ENCODE measurements at regions not wholly inside any gene's neighbourhood (a gene's known extent, or its start where the extent isn't known, plus 50 kb on each side); places are given as distances from the start of the nearest gene placed in this dataset.

GRCh38 chr17:14747603-14747950 lies 446.7 kb downstream of the HS3ST3B1 start:
- Histone ChIP-seq H3K56ac (ENCODE audit: low read length) (no peak overlapping the region), H2BK15ac (replicated peaks; ENCODE audit: low read depth) (no peak overlapping the region), H2AK5ac (ENCODE audit: low read length) (no peak overlapping the region), H4K8ac (ENCODE audit: low read depth, low read length) (no peak overlapping the region), H3K36me3 (ENCODE audit: control insufficient read depth, insufficient read depth, low read length) (no peaks in the 10 kb centered on the region), H2BK5ac (ENCODE audit: low read length) (no peak overlapping the region), H3K4me2 (ENCODE audit: low read length) (no peak overlapping the region), H3K27ac (ENCODE audit: low read depth, low read length) (no peak overlapping the region), H3K4me3 (ENCODE audit: low read length) (no peak overlapping the region), H4K5ac (ENCODE audit: low read length) (no peak overlapping the region), H3K4me1 (ENCODE audit: control insufficient read depth, low read depth, low read length) (no peaks in the 10 kb centered on the region), H3K27me3 (ENCODE audit: insufficient read depth, low read length, poor library complexity) (no peaks in the 10 kb centered on the region), H3K18ac (ENCODE audit: low read length) (no peak overlapping the region), H3K79me2 (ENCODE audit: control insufficient read depth, insufficient read depth, low read length) (no peaks in the 10 kb centered on the region), H3K23ac (ENCODE audit: low read length) (no peak overlapping the region), H3K79me1 (ENCODE audit: low read length) (no peaks in the 10 kb centered on the region), H3K9ac (ENCODE audit: low read length) (no peak overlapping the region), H2BK120ac (ENCODE audit: low read depth, low read length) (no peak overlapping the region), H3K4ac (ENCODE audit: low read depth, low read length) (no peak overlapping the region)
- DNase-seq = no peak
- no CpG with 5 or more reads among the region's 5 CpGs for WGBS (ENCODE audit: extremely low coverage, insufficient coverage, low lambda C conversion rate)

- H3K4me1 ChIP-seq (ENCODE audit: control insufficient read depth, low read depth, low read length) = no peaks in the 10 kb centered on the region
- DNase-seq = no peak
- no peaks in the 10 kb centered on the region for H3K79me1 ChIP-seq (ENCODE audit: low read length)
- H2BK15ac ChIP-seq (replicated peaks; ENCODE audit: low read depth) = no peak overlapping the region
- H3K27me3 ChIP-seq (ENCODE audit: insufficient read depth, low read length, poor library complexity) = no peaks in the 10 kb centered on the region
- H3K9ac ChIP-seq (ENCODE audit: low read length) = no peak overlapping the region
- no peak overlapping the region for H4K8ac ChIP-seq (ENCODE audit: low read depth, low read length)
- H3K36me3 ChIP-seq (ENCODE audit: control insufficient read depth, insufficient read depth, low read length) = no peaks in the 10 kb centered on the region
- no peak overlapping the region for H2BK120ac ChIP-seq (ENCODE audit: low read depth, low read length)
- H3K23ac ChIP-seq (ENCODE audit: low read length) = no peak overlapping the region
- no peaks in the 10 kb centered on the region for H3K79me2 ChIP-seq (ENCODE audit: control insufficient read depth, insufficient read depth, low read length)
- H4K5ac ChIP-seq (ENCODE audit: low read length) = no peak overlapping the region
- no peak overlapping the region for H3K18ac ChIP-seq (ENCODE audit: low read length)
- no peak overlapping the region for H3K56ac ChIP-seq (ENCODE audit: low read length)
- H3K27ac ChIP-seq (ENCODE audit: low read depth, low read length) = no peak overlapping the region
- no peak overlapping the region for H3K4me3 ChIP-seq (ENCODE audit: low read length)
- H2AK5ac ChIP-seq (ENCODE audit: low read length) = no peak overlapping the region
- WGBS (ENCODE audit: extremely low coverage, insufficient coverage, low lambda C conversion rate) = no CpG with 5 or more reads among the region's 8 CpGs
- no peak overlapping the region for H3K4me2 ChIP-seq (ENCODE audit: low read length)
- H2BK5ac ChIP-seq (ENCODE audit: low read length) = no peak overlapping the region
- no peak overlapping the region for H3K4ac ChIP-seq (ENCODE audit: low read depth, low read length)
Measured at GRCh38 chr17:14746822-14747602, 446.1 kb downstream of the HS3ST3B1 start.

GRCh38 chr17:14745541-14745940 lies 444.7 kb downstream of the HS3ST3B1 start:
- H2BK15ac ChIP-seq (replicated peaks; ENCODE audit: low read depth) = no peak overlapping the region
- no peak overlapping the region for H4K5ac ChIP-seq (ENCODE audit: low read length)
- no peaks in the 10 kb centered on the region for H3K79me2 ChIP-seq (ENCODE audit: control insufficient read depth, insufficient read depth, low read length)
- WGBS (ENCODE audit: extremely low coverage, insufficient coverage, low lambda C conversion rate) = no CpG with 5 or more reads among the region's 1 CpG
- no peak overlapping the region for H4K8ac ChIP-seq (ENCODE audit: low read depth, low read length)
- H3K4ac ChIP-seq (ENCODE audit: low read depth, low read length) = no peak overlapping the region
- H3K4me3 ChIP-seq (ENCODE audit: low read length) = no peak overlapping the region
- no peaks in the 10 kb centered on the region for H3K36me3 ChIP-seq (ENCODE audit: control insufficient read depth, insufficient read depth, low read length)
- H3K4me1 ChIP-seq (ENCODE audit: control insufficient read depth, low read depth, low read length) = no peaks in the 10 kb centered on the region
- DNase-seq = no peak
- no peak overlapping the region for H3K56ac ChIP-seq (ENCODE audit: low read length)
- H2BK120ac ChIP-seq (ENCODE audit: low read depth, low read length) = no peak overlapping the region
- H3K79me1 ChIP-seq (ENCODE audit: low read length) = no peaks in the 10 kb centered on the region
- H3K4me2 ChIP-seq (ENCODE audit: low read length) = no peak overlapping the region
- H3K18ac ChIP-seq (ENCODE audit: low read length) = no peak overlapping the region
- no peak overlapping the region for H2BK5ac ChIP-seq (ENCODE audit: low read length)
- H3K9ac ChIP-seq (ENCODE audit: low read length) = no peak overlapping the region
- no peak overlapping the region for H3K27ac ChIP-seq (ENCODE audit: low read depth, low read length)
- no peaks in the 10 kb centered on the region for H3K27me3 ChIP-seq (ENCODE audit: insufficient read depth, low read length, poor library complexity)
- H2AK5ac ChIP-seq (ENCODE audit: low read length) = no peak overlapping the region
- no peak overlapping the region for H3K23ac ChIP-seq (ENCODE audit: low read length)

GRCh38 chr17:14744761-14745473 lies 444.0 kb downstream of the HS3ST3B1 start:
- Histone ChIP-seq H3K23ac (ENCODE audit: low read length) (no peak overlapping the region), H3K56ac (ENCODE audit: low read length) (no peak overlapping the region), H3K79me1 (ENCODE audit: low read length) (no peaks in the 10 kb centered on the region), H2BK5ac (ENCODE audit: low read length) (no peak overlapping the region), H3K4me1 (ENCODE audit: control insufficient read depth, low read depth, low read length) (no peaks in the 10 kb centered on the region), H3K36me3 (ENCODE audit: control insufficient read depth, insufficient read depth, low read length) (no peaks in the 10 kb centered on the region), H4K5ac (ENCODE audit: low read length) (no peak overlapping the region), H3K27me3 (ENCODE audit: insufficient read depth, low read length, poor library complexity) (no peaks in the 10 kb centered on the region), H2AK5ac (ENCODE audit: low read length) (no peak overlapping the region), H3K4ac (ENCODE audit: low read depth, low read length) (no peak overlapping the region), H3K4me3 (ENCODE audit: low read length) (no peak overlapping the region), H3K9ac (ENCODE audit: low read length) (no peak overlapping the region), H4K8ac (ENCODE audit: low read depth, low read length) (no peak overlapping the region), H3K18ac (ENCODE audit: low read length) (no peak overlapping the region), H3K79me2 (ENCODE audit: control insufficient read depth, insufficient read depth, low read length) (no peaks in the 10 kb centered on the region), H3K4me2 (ENCODE audit: low read length) (no peak overlapping the region), H2BK15ac (replicated peaks; ENCODE audit: low read depth) (no peak overlapping the region), H2BK120ac (ENCODE audit: low read depth, low read length) (no peak overlapping the region), H3K27ac (ENCODE audit: low read depth, low read length) (no peak overlapping the region)
- no CpG with 5 or more reads among the region's 4 CpGs for WGBS (ENCODE audit: extremely low coverage, insufficient coverage, low lambda C conversion rate)
- no peak for DNase-seq

- H3K9ac ChIP-seq (ENCODE audit: low read length) = no peak overlapping the region
- no peak overlapping the region for H3K4me2 ChIP-seq (ENCODE audit: low read length)
- no peaks in the 10 kb centered on the region for H3K79me2 ChIP-seq (ENCODE audit: control insufficient read depth, insufficient read depth, low read length)
- no peak overlapping the region for H2BK5ac ChIP-seq (ENCODE audit: low read length)
- H3K4ac ChIP-seq (ENCODE audit: low read depth, low read length) = no peak overlapping the region
- H3K23ac ChIP-seq (ENCODE audit: low read length) = no peak overlapping the region
- no peak overlapping the region for H4K5ac ChIP-seq (ENCODE audit: low read length)
- H3K36me3 ChIP-seq (ENCODE audit: control insufficient read depth, insufficient read depth, low read length) = no peaks in the 10 kb centered on the region
- no peaks in the 10 kb centered on the region for H3K79me1 ChIP-seq (ENCODE audit: low read length)
- no peak overlapping the region for H3K56ac ChIP-seq (ENCODE audit: low read length)
- H3K4me3 ChIP-seq (ENCODE audit: low read length) = no peak overlapping the region
- no peak overlapping the region for H2BK120ac ChIP-seq (ENCODE audit: low read depth, low read length)
- no peak overlapping the region for H3K18ac ChIP-seq (ENCODE audit: low read length)
- WGBS (ENCODE audit: extremely low coverage, insufficient coverage, low lambda C conversion rate) = no CpG with 5 or more reads among the region's 8 CpGs
- H3K27me3 ChIP-seq (ENCODE audit: insufficient read depth, low read length, poor library complexity) = no peaks in the 10 kb centered on the region
- no peak for DNase-seq
- no peak overlapping the region for H2AK5ac ChIP-seq (ENCODE audit: low read length)
- H3K4me1 ChIP-seq (ENCODE audit: control insufficient read depth, low read depth, low read length) = no peaks in the 10 kb centered on the region
- no peak overlapping the region for H2BK15ac ChIP-seq (replicated peaks; ENCODE audit: low read depth)
- no peak overlapping the region for H4K8ac ChIP-seq (ENCODE audit: low read depth, low read length)
- no peak overlapping the region for H3K27ac ChIP-seq (ENCODE audit: low read depth, low read length)
Measured at GRCh38 chr17:14741491-14741890, 440.6 kb downstream of the HS3ST3B1 start.

Data from mesendoderm (in vitro differentiated cells).